H1 (cell line): ENCODE measurements at regions not wholly inside any gene's neighbourhood (a gene's known extent, or its start where the extent isn't known, plus 50 kb on each side); places are given as distances from the start of the nearest gene placed in this dataset.
"Not testable (repeated sequence)": the region's sequence is repeated elsewhere in the genome, so short reads cannot be mapped to it uniquely, and the experiment has no call there.

ENCODE experiments used
- CTCF ChIA-PET: fragments of 300-600 bp; sonication (Branson Sonifier 250); formaldehyde crosslinking; loops from one replicate; lab custom pipeline; 2021; ENCODE audit not compliant: partially characterized antibody; lab: Charles Lee
- POLR2A ChIA-PET: fragments of 300-600 bp; sonication (Branson Sonifier 250); formaldehyde crosslinking; loops from one replicate; lab custom pipeline; 2021; ENCODE audit warnings: inconsistent platforms; ENCODE audit not compliant: partially characterized antibody; lab: Charles Lee
- DNase-seq, 2 experiments: peaks; one replicate each; pipeline versions ENCODE4 v3.0.0 to v3.0.0-alpha.2; 2010 to 2022; ENCODE audit warnings: low spot score in 2 of 2, low read depth in 1 of 2, mixed read lengths in 1 of 2
- FAIRE-seq: peaks from 2 replicates; lab custom pipeline; 2011; peaks lifted over from hg19 to GRCh38; lab: Jason Lieb, UNC
- H2AFZ ChIP-seq: 2 replicates; pipeline ENCODE4 v1.8.1; 2012; ENCODE audit warnings: low read length, inconsistent platforms
- H2AK5ac ChIP-seq: 2 replicates; pipeline ENCODE4 v1.6.1; 2013; ENCODE audit warnings: low read depth, low read length
- H2BK120ac ChIP-seq: replicated peaks from 2 replicates; pipeline ENCODE3; 2013; ENCODE audit warnings: low read depth, low read length, inconsistent platforms
- H2BK12ac ChIP-seq: 2 replicates; pipeline ENCODE4 v1.6.1; 2013; ENCODE audit warnings: low read depth, low read length
- H2BK15ac ChIP-seq: 2 replicates; pipeline ENCODE4 v1.6.1; 2013; ENCODE audit warnings: low read length
- H2BK20ac ChIP-seq: 2 replicates; pipeline ENCODE4 v1.6.1; 2013; ENCODE audit warnings: low read length
- H2BK5ac ChIP-seq: 2 replicates; pipeline ENCODE4 v1.6.1; 2013; ENCODE audit warnings: low read depth, low read length
- H3K14ac ChIP-seq: 2 replicates; pipeline ENCODE4 v1.6.1; 2013; ENCODE audit warnings: inconsistent platforms; ENCODE audit not compliant: insufficient read length
- H3K18ac ChIP-seq: 2 replicates; pipeline ENCODE4 v1.6.1; 2013; ENCODE audit warnings: low read length; ENCODE audit errors: extremely low read depth
- H3K23ac ChIP-seq: 2 replicates; pipeline ENCODE4 v1.6.1; 2013; ENCODE audit warnings: inconsistent platforms; ENCODE audit not compliant: insufficient read length
- H3K23me2 ChIP-seq: 2 replicates; pipeline ENCODE4 v1.6.1; 2013; ENCODE audit warnings: low read depth, low read length
- H3K27ac ChIP-seq: 2 replicates; pipeline ENCODE4 v1.6.1; 2011; ENCODE audit warnings: low read depth, low read length, inconsistent platforms
- H3K27me3 ChIP-seq, 4 experiments: replicated peaks in 1 of 4; 1 replicate in 1 of 4; 2 replicates in 3 of 4; pipeline versions ENCODE4 v1.6.1 to v1.8.1; 2011 to 2013; ENCODE audit warnings: low read length in 3 of 4, mild to moderate bottlenecking in 3 of 4, inconsistent platforms in 2 of 4, mixed read lengths in 2 of 4, moderate library complexity in 1 of 4; ENCODE audit not compliant: control insufficient read depth in 3 of 4, insufficient read depth in 3 of 4; ENCODE audit errors: extremely low read depth in 1 of 4
- H3K36me3 ChIP-seq, 4 experiments: 2 replicates each; pipeline versions ENCODE4 v1.6.1 to v1.8.1; 2011 to 2013; ENCODE audit warnings: mild to moderate bottlenecking in 4 of 4, low read length in 3 of 4, moderate library complexity in 2 of 4, control low read depth in 1 of 4, inconsistent platforms in 1 of 4; ENCODE audit not compliant: insufficient read depth in 4 of 4, control insufficient read depth in 2 of 4
- H3K4ac ChIP-seq: replicated peaks from 2 replicates; pipeline ENCODE3; 2013; ENCODE audit warnings: low read length, low read depth, mixed read lengths, inconsistent platforms; ENCODE audit not compliant: insufficient read length
- H3K4me1 ChIP-seq, 4 experiments: replicated peaks in 1 of 4; 1 replicate in 1 of 4; 2 replicates in 3 of 4; pipeline versions ENCODE4 v1.6.1 to v1.8.1; 2011 to 2013; ENCODE audit warnings: low read length in 3 of 4, inconsistent platforms in 2 of 4, mixed read lengths in 1 of 4; ENCODE audit not compliant: insufficient read depth in 4 of 4, control insufficient read depth in 3 of 4
- H3K4me2 ChIP-seq, 2 experiments: 2 replicates each; pipeline versions ENCODE4 v1.6.1 to v1.8.1; 2011 to 2013; ENCODE audit warnings: low read depth in 2 of 2, low read length in 2 of 2, control low read depth in 1 of 2, inconsistent platforms in 1 of 2, mild to moderate bottlenecking in 1 of 2; ENCODE audit not compliant: insufficient read depth in 1 of 2
- H3K4me3 ChIP-seq, 4 experiments: fragments of 200-600, 300-600 bp in 1 of 4; sonication (generic), shearing (Covaris generic), sonication (Bioruptor Twin) in 1 of 4; 2 replicates each; pipeline versions ENCODE4 v1.5.1 to v1.8.1; 2011 to 2016; ENCODE audit warnings: low read length in 4 of 4, low read depth in 3 of 4, control low read depth in 2 of 4, inconsistent platforms in 2 of 4, mild to moderate bottlenecking in 2 of 4, mixed read lengths in 1 of 4, moderate library complexity in 1 of 4; ENCODE audit not compliant: insufficient read depth in 2 of 4; ENCODE audit errors: extremely low read depth in 1 of 4
- H3K56ac ChIP-seq: replicated peaks from 2 replicates; pipeline ENCODE3; 2013; ENCODE audit warnings: low read depth, mild to moderate bottlenecking, mixed read lengths, low read length, inconsistent platforms; ENCODE audit not compliant: insufficient read length
- H3K79me1 ChIP-seq: 2 replicates; pipeline ENCODE4 v1.6.1; 2013; ENCODE audit warnings: low read depth, low read length, control low read depth
- H3K79me2 ChIP-seq, 2 experiments: 2 replicates each; pipeline versions ENCODE4 v1.6.1 to v1.8.1; 2012 to 2013; ENCODE audit warnings: low read length in 2 of 2, mild to moderate bottlenecking in 2 of 2, inconsistent platforms in 1 of 2; ENCODE audit not compliant: insufficient read depth in 2 of 2, control insufficient read depth in 1 of 2
- H3K9ac ChIP-seq, 4 experiments: replicated peaks in 1 of 4; 1 replicate in 1 of 4; 2 replicates in 3 of 4; pipeline versions ENCODE4 v1.6.1 to v1.8.1; 2011 to 2013; ENCODE audit warnings: low read depth in 3 of 4, low read length in 3 of 4, control low read depth in 2 of 4, mild to moderate bottlenecking in 2 of 4, moderate library complexity in 2 of 4, inconsistent platforms in 1 of 4; ENCODE audit errors: extremely low read depth in 1 of 4
- H3K9me3 ChIP-seq, 2 experiments: 2 replicates each; pipeline versions ENCODE4 v1.6.1 to v1.8.1; 2012 to 2013; ENCODE audit warnings: mild to moderate bottlenecking in 2 of 2, moderate library complexity in 2 of 2, control low read depth in 1 of 2, inconsistent platforms in 1 of 2, low read depth in 1 of 2, low read length in 1 of 2, mixed read lengths in 1 of 2; ENCODE audit not compliant: insufficient read depth in 2 of 2
- H4K20me1 ChIP-seq, 2 experiments: replicated peaks in 1 of 2; 2 replicates each; pipeline versions ENCODE3 to v1.8.1; 2011 to 2013; ENCODE audit warnings: inconsistent platforms in 2 of 2, low read length in 2 of 2, mild to moderate bottlenecking in 1 of 2; ENCODE audit not compliant: insufficient read depth in 2 of 2, control insufficient read depth in 1 of 2
- H4K5ac ChIP-seq: 2 replicates; pipeline ENCODE4 v1.6.1; 2013; ENCODE audit warnings: low read length, low read depth, mixed read lengths, inconsistent platforms; ENCODE audit not compliant: insufficient read length
- H4K8ac ChIP-seq: 2 replicates; pipeline ENCODE4 v1.8.0; 2013; ENCODE audit warnings: mild to moderate bottlenecking, moderate library complexity, low read length, inconsistent platforms; ENCODE audit not compliant: insufficient read depth; ENCODE audit errors: extremely low read depth
- H4K91ac ChIP-seq: replicated peaks from 2 replicates; pipeline ENCODE3; 2013; ENCODE audit warnings: low read length, mixed read lengths, inconsistent platforms; ENCODE audit not compliant: insufficient read length
- WGBS, 2 experiments: shearing (Covaris generic) in 1 of 2; methylation state at CpG; one replicate each; pipeline versions ENCODE4 v1.1.6 to v1.1.7; 2013 to 2015; ENCODE audit warnings: low lambda C conversion rate in 2 of 2, mixed read lengths in 2 of 2, inconsistent platforms in 1 of 2, low coverage in 1 of 2, missing lambda C conversion rate in 1 of 2; ENCODE audit not compliant: insufficient replicate concordance in 2 of 2, insufficient coverage in 1 of 2, insufficient read length in 1 of 2; ENCODE audit errors: extremely low coverage in 1 of 2, missing lambda C conversion rate in 1 of 2; 5-methylcytosine and 5-hydroxymethylcytosine counted together

DNA sequence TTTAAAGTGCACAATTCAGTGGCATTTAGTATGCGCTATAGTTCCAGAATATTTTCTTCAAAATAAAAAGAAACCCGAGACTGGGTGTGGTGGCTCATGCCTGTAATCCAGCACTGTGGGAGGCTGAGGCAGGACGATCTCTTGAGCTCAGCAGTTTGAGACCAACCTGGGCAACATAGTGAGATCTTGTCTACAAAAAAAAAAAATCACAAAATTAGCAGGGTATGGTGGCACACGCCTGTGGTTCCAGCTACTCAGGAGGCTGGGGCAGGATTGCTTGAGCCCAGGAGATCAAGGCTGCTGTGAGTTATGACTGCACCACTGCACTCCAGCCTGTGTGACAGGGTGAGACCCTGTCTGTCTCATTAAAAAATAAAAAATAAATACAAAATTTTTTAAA, 1070.4 kb downstream of the RPIA start:
- H3K79me2 ChIP-seq, H3K4me2 ChIP-seq, H3K23me2 ChIP-seq, DNase-seq, H2BK20ac ChIP-seq, CTCF ChIA-PET, H2AFZ ChIP-seq, H2BK5ac ChIP-seq, H3K18ac ChIP-seq, H3K56ac ChIP-seq, H2BK120ac ChIP-seq, H3K27ac ChIP-seq, H3K14ac ChIP-seq, H3K27me3 ChIP-seq, H3K9ac ChIP-seq, H3K79me1 ChIP-seq, H4K91ac ChIP-seq, H2BK12ac ChIP-seq, H4K20me1 ChIP-seq, H2BK15ac ChIP-seq, POLR2A ChIA-PET, H2AK5ac ChIP-seq, H3K4me3 ChIP-seq, H3K4me1 ChIP-seq, H4K5ac ChIP-seq, H3K4ac ChIP-seq, FAIRE-seq, H3K23ac ChIP-seq, H4K8ac ChIP-seq, H3K36me3 ChIP-seq: not testable (repeated sequence)
- 84% methylated on average over 4 of the region's 4 CpGs; no CpG with 5 or more reads in 1 of the 2 experiments for WGBS, 2 experiments
- peaks cover 75 to 82% of the 10 kb centered on the region in 2 experiments for H3K9me3 ChIP-seq

GRCh38 chr2:89762461-89763253, 1071.2 kb downstream of the RPIA start:
- H4K20me1 ChIP-seq, FAIRE-seq, H3K18ac ChIP-seq, H3K4me3 ChIP-seq, H4K8ac ChIP-seq, H3K4me1 ChIP-seq, H3K23me2 ChIP-seq, H2BK20ac ChIP-seq, H3K56ac ChIP-seq, H2AFZ ChIP-seq, H3K9ac ChIP-seq, H3K23ac ChIP-seq, H3K36me3 ChIP-seq, H3K27ac ChIP-seq, H2BK5ac ChIP-seq, H4K5ac ChIP-seq, H3K4me2 ChIP-seq, DNase-seq, H2BK12ac ChIP-seq, H3K14ac ChIP-seq, H3K4ac ChIP-seq, CTCF ChIA-PET, H2BK120ac ChIP-seq, POLR2A ChIA-PET, H3K79me2 ChIP-seq, H2AK5ac ChIP-seq, H4K91ac ChIP-seq, H2BK15ac ChIP-seq, H3K79me1 ChIP-seq, H3K27me3 ChIP-seq: not testable (repeated sequence)
- H3K9me3 ChIP-seq = peaks cover 77 to 86% of the 10 kb centered on the region in 2 experiments
- WGBS, 2 experiments = 85% methylated on average over 13 of the region's 13 CpGs; no CpG with 5 or more reads in 1 of the 2 experiments
